Medulla oblongata (tissue), 1 donor: ENCODE measurements at regions not wholly inside any gene's neighbourhood (a gene's known extent, or its start where the extent isn't known, plus 50 kb on each side); places are given as distances from the start of the nearest gene placed in this dataset.
"Not testable (repeated sequence)": the region's sequence is repeated elsewhere in the genome, so short reads cannot be mapped to it uniquely, and the experiment has no call there.

Source experiments
- DNase-seq: peaks from one replicate; pipeline ENCODE4 v3.0.0-alpha.2; 2015; ENCODE audit errors: extremely low spot score

GRCh38 chr11:12585861-12586260 is 88.4 kb upstream of the TEAD1 start:
- no peak for DNase-seq

- DNase-seq = no peak
These were observed 86.8 kb upstream of the TEAD1 start for GRCh38 chr11:12587333-12587991.

GRCh38 chr11:12591706-12592105 is 82.5 kb upstream of the TEAD1 start:
- no peak for DNase-seq

GRCh38 chr11:12592283-12592682 is 81.9 kb upstream of the TEAD1 start:
- DNase-seq = peak; percentile 37

GRCh38 chr11:12595089-12595847 is 79.0 kb upstream of the TEAD1 start:
- DNase-seq = not testable (repeated sequence)

- no peak for DNase-seq
These were observed 75.6 kb upstream of the TEAD1 start for GRCh38 chr11:12598330-12599256.

GRCh38 chr11:12599408-12600143 is 74.6 kb upstream of the TEAD1 start:
- DNase-seq = peak; percentile 27

- DNase-seq = no peak
These were observed 73.4 kb upstream of the TEAD1 start for GRCh38 chr11:12600829-12601228.

- no peak for DNase-seq
These were observed 71.8 kb upstream of the TEAD1 start for GRCh38 chr11:12602421-12602820.

GRCh38 chr11:12603143-12604088 is 70.8 kb upstream of the TEAD1 start:
- no peak for DNase-seq

GRCh38 chr11:12604557-12605153 is 69.6 kb upstream of the TEAD1 start:
- DNase-seq = no peak

- DNase-seq = no peak
These were observed 67.6 kb upstream of the TEAD1 start for GRCh38 chr11:12606597-12606996.

- not testable (repeated sequence) for DNase-seq
These were observed 65.5 kb upstream of the TEAD1 start for GRCh38 chr11:12608678-12609077.

GRCh38 chr11:12611352-12611751 is 62.9 kb upstream of the TEAD1 start:
- DNase-seq = no peak

- no peak for DNase-seq
These were observed 56.6 kb upstream of the TEAD1 start for GRCh38 chr11:12617632-12618031.

GRCh38 chr11:12618743-12619540 is 55.3 kb upstream of the TEAD1 start:
- DNase-seq = no peak

- no peak for DNase-seq
These were observed 50.4 kb upstream of the TEAD1 start for GRCh38 chr11:12623869-12624268.
